Keratinocyte (primary cell): ENCODE measurements at regions not wholly inside any gene's neighbourhood (a gene's known extent, or its start where the extent isn't known, plus 50 kb on each side); places are given as distances from the start of the nearest gene placed in this dataset.

Source experiments
- CTCF ChIP-seq, 3 experiments: IDR thresholded peaks in 1 of 3; conservative IDR thresholded peaks in 1 of 3; optimal IDR thresholded peaks in 1 of 3; 2 replicates in 2 of 3; 3 replicates in 1 of 3; pipeline versions ENCODE3 to v1.5.1; 2011; ENCODE audit warnings: low read length in 3 of 3, mild to moderate bottlenecking in 3 of 3, moderate library complexity in 2 of 3, control low read depth in 1 of 3, inconsistent platforms in 1 of 3; ENCODE audit not compliant: insufficient read depth in 2 of 3; ENCODE audit errors: extremely low read depth in 1 of 3
- EZH2 ChIP-seq: IDR thresholded peaks from one replicate; pipeline ENCODE4 v1.6.1; 2012; ENCODE audit warnings: inconsistent platforms, mild to moderate bottlenecking, low read length, moderate library complexity

- TF ChIP-seq CTCF (optimal IDR thresholded peaks at IDR 0.05 in 1 of 3, IDR thresholded peaks at IDR 0.05 in 1 of 3, conservative IDR thresholded peaks at IDR 0.05 in 1 of 3; ENCODE audit: extremely low read depth in 1 of 3, insufficient read depth in 2 of 3, low read length in 3 of 3) = no peak
- TF ChIP-seq EZH2 = no peak
Measured at GRCh38 chr6:11463398-11463780, 74.2 kb upstream of the TMEM170B start.
